ENCODE measurements at regions not wholly inside any gene's neighbourhood (a gene's known extent, or its start where the extent isn't known, plus 50 kb on each side); places are given as distances from the start of the nearest gene placed in this dataset.
"Not testable (repeated sequence)": the region's sequence is repeated elsewhere in the genome, so short reads cannot be mapped to it uniquely, and the experiment has no call there.

DNA sequence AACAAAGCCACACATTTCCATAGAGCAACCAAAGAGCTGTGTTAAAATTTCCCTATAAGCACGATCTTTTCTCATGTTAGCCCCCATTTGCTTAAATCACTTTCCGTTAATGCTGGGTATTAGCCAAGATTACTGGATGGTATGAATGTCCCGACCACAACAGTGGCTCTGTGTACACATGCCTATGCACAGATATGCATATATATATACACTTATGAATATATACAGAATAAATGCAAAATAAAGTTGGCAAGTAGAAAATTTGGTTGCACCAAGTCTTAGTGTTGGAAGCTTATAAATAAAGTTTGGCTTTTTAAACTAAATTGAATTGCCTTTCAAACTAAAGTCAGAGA is 265.9 kb upstream of the ETAA1 start:
- ChIA-PET CTCF (no interaction called here), POLR2A (no interaction called here)
- TF ChIP-seq ELF4 (IDR thresholded peaks at IDR 0.05) (no peak), HDGF (IDR thresholded peaks at IDR 0.05; ENCODE audit: borderline replicate concordance) (no peak), FOXA1 (IDR thresholded peaks at IDR 0.05) (no peak), ZNF384 (IDR thresholded peaks at IDR 0.05) (no peak), TARDBP (IDR thresholded peaks at IDR 0.05) (no peak), LEF1 (IDR thresholded peaks at IDR 0.05; ENCODE audit: borderline replicate concordance) (no peak), CTBP1 (IDR thresholded peaks at IDR 0.05; ENCODE audit: borderline replicate concordance) (no peak)
- DNase-seq (ENCODE audit: extremely low spot score), result no peak

DNA sequence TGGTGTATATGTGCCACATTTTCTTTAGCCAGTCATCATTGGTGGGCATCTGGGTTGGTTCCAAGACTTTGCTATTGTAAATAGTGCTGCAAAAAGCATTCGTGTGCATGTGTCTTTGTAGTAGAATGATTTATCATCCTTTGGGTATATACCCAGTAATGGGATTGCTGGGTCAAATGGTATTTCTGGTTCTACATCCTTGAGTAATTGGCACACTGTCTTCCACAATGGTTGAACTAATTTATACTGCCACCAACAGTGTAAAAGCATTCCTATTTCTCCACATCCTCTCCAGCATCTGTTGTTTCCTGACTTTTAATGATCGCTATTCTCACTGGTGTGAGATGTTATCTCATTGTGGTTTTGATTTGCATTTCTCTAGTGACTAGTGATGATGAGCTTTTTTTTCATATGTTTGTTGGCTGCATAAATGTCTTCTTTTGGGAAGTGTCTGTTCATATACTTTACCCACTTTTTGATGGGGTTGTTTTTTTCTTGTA is 264.6 kb upstream of the ETAA1 start:
- DNase-seq (ENCODE audit: extremely low spot score); POLR2A ChIA-PET; CTCF ChIA-PET: not testable (repeated sequence)

DNA sequence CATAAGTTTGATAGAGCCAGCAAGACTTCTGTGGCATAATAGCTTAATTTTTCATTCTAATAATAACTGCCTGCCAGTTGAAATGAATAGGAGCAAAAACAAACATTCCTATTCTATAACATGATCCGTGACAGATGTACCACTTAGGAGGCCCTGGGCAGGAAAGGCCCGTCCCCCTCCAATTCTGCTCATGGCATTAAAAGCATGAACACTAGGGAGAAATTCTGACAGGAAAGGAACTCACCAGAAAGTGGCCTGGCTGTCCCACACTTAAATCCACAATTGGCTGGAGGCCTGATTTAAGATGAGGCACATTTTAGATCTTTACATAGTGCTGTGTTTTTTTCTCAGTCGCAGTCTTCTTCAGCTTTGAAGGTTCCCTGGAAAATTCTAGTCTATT is 261.9 kb upstream of the ETAA1 start:
- ChIA-PET POLR2A (no interaction called here), CTCF (no interaction called here)

DNA sequence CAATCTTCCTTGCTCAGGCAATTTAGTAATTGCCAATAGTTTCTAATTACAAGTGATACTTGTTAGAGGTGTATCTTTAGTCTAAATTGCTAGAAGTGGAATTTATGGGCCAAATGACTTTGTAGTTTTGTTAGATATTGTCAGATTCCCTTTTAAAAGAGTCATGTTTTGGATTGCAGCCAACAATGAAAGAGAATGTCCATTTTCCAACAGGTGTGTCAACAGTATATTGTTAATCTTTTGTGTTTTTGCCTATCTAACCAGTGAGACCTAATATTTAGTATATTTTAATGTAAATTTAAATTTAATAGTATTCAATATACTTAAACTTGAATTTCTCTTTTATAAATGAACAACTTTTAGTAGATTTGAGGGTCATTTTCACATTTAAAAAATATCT is 259.4 kb upstream of the ETAA1 start:
- ChIA-PET CTCF (no interaction called here), POLR2A (no interaction called here)
- DNase-seq (ENCODE audit: extremely low spot score), result no peak
- TF ChIP-seq FOXM1 (IDR thresholded peaks at IDR 0.05; ENCODE audit: borderline replicate concordance) (no peak), L3MBTL2 (conservative IDR thresholded peaks at IDR 0.05) (no peak), BHLHE40 (IDR thresholded peaks at IDR 0.05; ENCODE audit: borderline replicate concordance) (no peak), SUZ12 (IDR thresholded peaks at IDR 0.05) (no peak), LEF1 (IDR thresholded peaks at IDR 0.05; ENCODE audit: borderline replicate concordance) (no peak)

More for the DNA sequence above, 261.9 kb upstream of the ETAA1 start:
- TF ChIP-seq FOXM1 (IDR thresholded peaks at IDR 0.05; ENCODE audit: borderline replicate concordance), result no peak
- no peak for TF ChIP-seq TARDBP (IDR thresholded peaks at IDR 0.05)
- no peak for TF ChIP-seq SUZ12 (IDR thresholded peaks at IDR 0.05)
- TF ChIP-seq LEF1 (IDR thresholded peaks at IDR 0.05; ENCODE audit: borderline replicate concordance), result no peak
- no peak for TF ChIP-seq CTBP1 (IDR thresholded peaks at IDR 0.05; ENCODE audit: borderline replicate concordance)
- no peak for TF ChIP-seq HDGF (IDR thresholded peaks at IDR 0.05; ENCODE audit: borderline replicate concordance)
- TF ChIP-seq ZNF384 (IDR thresholded peaks at IDR 0.05), result no peak
- no peak for TF ChIP-seq FOXA1 (IDR thresholded peaks at IDR 0.05)
- no peak for TF ChIP-seq NFRKB (IDR thresholded peaks at IDR 0.05)
- TF ChIP-seq ARNT (IDR thresholded peaks at IDR 0.05), result no peak
- TF ChIP-seq L3MBTL2 (conservative IDR thresholded peaks at IDR 0.05), result no peak
- TF ChIP-seq ELF4 (IDR thresholded peaks at IDR 0.05), result no peak
- TF ChIP-seq FOXK2 (IDR thresholded peaks at IDR 0.05), result no peak
- no peak for TF ChIP-seq BHLHE40 (IDR thresholded peaks at IDR 0.05; ENCODE audit: borderline replicate concordance)
- TF ChIP-seq, protein P1, sequence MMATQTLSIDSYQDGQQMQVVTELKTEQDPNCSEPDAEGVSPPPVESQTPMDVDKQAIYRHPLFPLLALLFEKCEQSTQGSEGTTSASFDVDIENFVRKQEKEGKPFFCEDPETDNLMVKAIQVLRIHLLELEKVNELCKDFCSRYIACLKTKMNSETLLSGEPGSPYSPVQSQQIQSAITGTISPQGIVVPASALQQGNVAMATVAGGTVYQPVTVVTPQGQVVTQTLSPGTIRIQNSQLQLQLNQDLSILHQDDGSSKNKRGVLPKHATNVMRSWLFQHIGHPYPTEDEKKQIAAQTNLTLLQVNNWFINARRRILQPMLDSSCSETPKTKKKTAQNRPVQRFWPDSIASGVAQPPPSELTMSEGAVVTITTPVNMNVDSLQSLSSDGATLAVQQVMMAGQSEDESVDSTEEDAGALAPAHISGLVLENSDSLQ (IDR thresholded peaks at IDR 0.05), result no peak
- TF ChIP-seq SP1 (IDR thresholded peaks at IDR 0.05), result no peak
- DNase-seq (ENCODE audit: extremely low spot score), result no peak

DNA sequence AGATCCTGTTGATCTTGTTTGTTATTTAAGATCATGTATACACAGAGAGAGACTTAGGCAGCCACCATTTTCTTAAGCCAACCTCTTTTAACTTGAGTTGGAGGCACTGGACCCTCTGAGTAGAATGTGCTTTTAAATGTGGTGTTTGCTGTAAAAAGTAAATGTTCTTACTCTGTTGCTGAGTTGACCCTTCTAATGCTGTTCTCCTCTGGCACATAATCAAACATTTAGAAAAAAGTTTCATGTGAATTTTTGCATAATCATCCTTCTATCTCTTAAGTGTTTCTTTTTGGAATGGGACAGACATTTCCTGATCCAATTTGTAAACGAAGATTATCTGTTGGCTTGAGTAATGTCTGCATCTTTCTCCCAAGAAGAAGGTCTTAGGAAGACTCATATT is 255.1 kb upstream of the ETAA1 start:
- CTCF ChIA-PET, result no interaction called here
- POLR2A ChIA-PET, result no interaction called here
- TF ChIP-seq FOXA1 (IDR thresholded peaks at IDR 0.05) (no peak), TARDBP (IDR thresholded peaks at IDR 0.05) (no peak), FOXK2 (IDR thresholded peaks at IDR 0.05) (no peak), FOXM1 (IDR thresholded peaks at IDR 0.05; ENCODE audit: borderline replicate concordance) (no peak)
- DNase-seq (ENCODE audit: extremely low spot score), result no peak

DNA sequence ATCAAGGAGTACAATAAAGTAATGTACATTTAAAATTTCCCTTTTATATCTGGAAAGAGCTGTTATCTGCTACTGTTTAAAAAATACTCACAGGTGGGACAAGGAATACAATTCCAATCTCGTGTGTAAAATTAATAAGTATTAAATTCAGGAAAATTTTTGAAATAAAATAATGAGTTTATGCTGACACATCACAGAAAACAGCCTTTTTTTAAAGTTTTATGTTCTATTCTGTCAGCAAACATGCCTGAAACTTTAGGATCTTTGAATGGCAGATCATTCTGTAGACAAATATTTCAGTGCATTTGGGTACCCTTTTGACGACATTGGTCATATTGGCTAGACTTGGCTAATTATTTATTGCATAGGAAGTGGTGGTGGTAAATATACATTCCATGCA is 254.4 kb upstream of the ETAA1 start:
- ChIA-PET POLR2A (no interaction called here), CTCF (interaction anchor here (0.6 kb wide), 1 partner anchor 321 kb away, joined by 3 read pairs; no protein-coding TSS in a partner anchor)
- TF ChIP-seq TARDBP (IDR thresholded peaks at IDR 0.05) (no peak), ELF4 (IDR thresholded peaks at IDR 0.05) (no peak), SUZ12 (IDR thresholded peaks at IDR 0.05) (no peak), ARNT (IDR thresholded peaks at IDR 0.05) (no peak), FOXK2 (IDR thresholded peaks at IDR 0.05) (no peak), SP1 (IDR thresholded peaks at IDR 0.05) (no peak), FOXA1 (IDR thresholded peaks at IDR 0.05) (no peak), L3MBTL2 (conservative IDR thresholded peaks at IDR 0.05) (no peak), LEF1 (IDR thresholded peaks at IDR 0.05; ENCODE audit: borderline replicate concordance) (no peak), FOXM1 (IDR thresholded peaks at IDR 0.05; ENCODE audit: borderline replicate concordance) (no peak), NFRKB (IDR thresholded peaks at IDR 0.05) (no peak)
- TF ChIP-seq, protein P1 (IDR thresholded peaks at IDR 0.05), result no peak
- no peak for DNase-seq (ENCODE audit: extremely low spot score)

DNA sequence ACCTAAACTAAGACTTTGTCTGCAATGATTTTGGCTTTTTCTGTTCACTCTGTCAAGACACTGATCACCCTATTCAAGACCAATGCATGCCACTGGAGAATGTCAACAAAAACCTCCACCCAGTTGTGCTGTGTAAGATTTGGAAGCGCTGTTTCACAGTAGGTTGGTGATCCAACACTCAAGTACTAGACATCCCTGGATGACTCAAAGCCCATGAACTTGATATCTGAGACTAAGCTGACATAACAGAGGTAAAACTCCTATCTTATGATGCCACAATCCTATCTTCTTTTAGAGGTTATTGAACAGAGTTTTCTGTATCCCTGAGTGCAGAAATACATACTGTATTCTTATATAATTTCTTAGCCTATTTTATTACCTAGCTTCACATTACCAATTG is 251.3 kb upstream of the ETAA1 start:
- no peak for DNase-seq (ENCODE audit: extremely low spot score)
- ChIA-PET CTCF (no interaction called here), POLR2A (no interaction called here)
- TF ChIP-seq TARDBP (IDR thresholded peaks at IDR 0.05) (no peak), ZNF384 (IDR thresholded peaks at IDR 0.05) (no peak), FOXA1 (IDR thresholded peaks at IDR 0.05) (no peak), CTBP1 (IDR thresholded peaks at IDR 0.05; ENCODE audit: borderline replicate concordance) (no peak), FOXK2 (IDR thresholded peaks at IDR 0.05) (no peak), SUZ12 (IDR thresholded peaks at IDR 0.05) (no peak), L3MBTL2 (conservative IDR thresholded peaks at IDR 0.05) (no peak), SP1 (IDR thresholded peaks at IDR 0.05) (no peak), NFRKB (IDR thresholded peaks at IDR 0.05) (no peak), ARNT (IDR thresholded peaks at IDR 0.05) (no peak), HDGF (IDR thresholded peaks at IDR 0.05; ENCODE audit: borderline replicate concordance) (no peak), ELF4 (IDR thresholded peaks at IDR 0.05) (no peak), FOXM1 (IDR thresholded peaks at IDR 0.05; ENCODE audit: borderline replicate concordance) (no peak), LEF1 (IDR thresholded peaks at IDR 0.05; ENCODE audit: borderline replicate concordance) (no peak), BHLHE40 (IDR thresholded peaks at IDR 0.05; ENCODE audit: borderline replicate concordance) (no peak)
- TF ChIP-seq, protein P1 (IDR thresholded peaks at IDR 0.05), result no peak

Measured in HEK293T (cell line).